ENCODE measurements at regions not wholly inside any gene's neighbourhood (a gene's known extent, or its start where the extent isn't known, plus 50 kb on each side); places are given as distances from the start of the nearest gene placed in this dataset.

GRCh38 chr14:78083837-78084236 lies 86.3 kb upstream of the NRXN3 start:
- TF ChIP-seq, protein P1, sequence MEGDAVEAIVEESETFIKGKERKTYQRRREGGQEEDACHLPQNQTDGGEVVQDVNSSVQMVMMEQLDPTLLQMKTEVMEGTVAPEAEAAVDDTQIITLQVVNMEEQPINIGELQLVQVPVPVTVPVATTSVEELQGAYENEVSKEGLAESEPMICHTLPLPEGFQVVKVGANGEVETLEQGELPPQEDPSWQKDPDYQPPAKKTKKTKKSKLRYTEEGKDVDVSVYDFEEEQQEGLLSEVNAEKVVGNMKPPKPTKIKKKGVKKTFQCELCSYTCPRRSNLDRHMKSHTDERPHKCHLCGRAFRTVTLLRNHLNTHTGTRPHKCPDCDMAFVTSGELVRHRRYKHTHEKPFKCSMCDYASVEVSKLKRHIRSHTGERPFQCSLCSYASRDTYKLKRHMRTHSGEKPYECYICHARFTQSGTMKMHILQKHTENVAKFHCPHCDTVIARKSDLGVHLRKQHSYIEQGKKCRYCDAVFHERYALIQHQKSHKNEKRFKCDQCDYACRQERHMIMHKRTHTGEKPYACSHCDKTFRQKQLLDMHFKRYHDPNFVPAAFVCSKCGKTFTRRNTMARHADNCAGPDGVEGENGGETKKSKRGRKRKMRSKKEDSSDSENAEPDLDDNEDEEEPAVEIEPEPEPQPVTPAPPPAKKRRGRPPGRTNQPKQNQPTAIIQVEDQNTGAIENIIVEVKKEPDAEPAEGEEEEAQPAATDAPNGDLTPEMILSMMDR (IDR thresholded peaks at IDR 0.05), result no peak
- no peak for TF ChIP-seq RFX5 (IDR thresholded peaks at IDR 0.05; ENCODE audit: low read length)
- TF ChIP-seq, protein P2, sequence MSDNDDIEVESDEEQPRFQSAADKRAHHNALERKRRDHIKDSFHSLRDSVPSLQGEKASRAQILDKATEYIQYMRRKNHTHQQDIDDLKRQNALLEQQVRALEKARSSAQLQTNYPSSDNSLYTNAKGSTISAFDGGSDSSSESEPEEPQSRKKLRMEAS (IDR thresholded peaks at IDR 0.05; ENCODE audit: low read depth), result no peak
- no peak for TF ChIP-seq JUND (IDR thresholded peaks at IDR 0.05)
- TF ChIP-seq, protein P3, sequence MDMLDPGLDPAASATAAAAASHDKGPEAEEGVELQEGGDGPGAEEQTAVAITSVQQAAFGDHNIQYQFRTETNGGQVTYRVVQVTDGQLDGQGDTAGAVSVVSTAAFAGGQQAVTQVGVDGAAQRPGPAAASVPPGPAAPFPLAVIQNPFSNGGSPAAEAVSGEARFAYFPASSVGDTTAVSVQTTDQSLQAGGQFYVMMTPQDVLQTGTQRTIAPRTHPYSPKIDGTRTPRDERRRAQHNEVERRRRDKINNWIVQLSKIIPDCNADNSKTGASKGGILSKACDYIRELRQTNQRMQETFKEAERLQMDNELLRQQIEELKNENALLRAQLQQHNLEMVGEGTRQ (IDR thresholded peaks at IDR 0.05; ENCODE audit: borderline replicate concordance, low read depth, low read length), result no peak
- no peak for TF ChIP-seq SIN3A (IDR thresholded peaks at IDR 0.05; ENCODE audit: borderline replicate concordance, low read depth, low read length)
- no peak for TF ChIP-seq TAF1 (IDR thresholded peaks at IDR 0.05; ENCODE audit: borderline replicate concordance, low read depth, low read length)
- no peak for TF ChIP-seq MXI1 (IDR thresholded peaks at IDR 0.05; ENCODE audit: low read depth, low read length)
- no peak for TF ChIP-seq RCOR1 (IDR thresholded peaks at IDR 0.05; ENCODE audit: low read length)
- TF ChIP-seq ELF1 (IDR thresholded peaks at IDR 0.05), result no peak
- TF ChIP-seq EZH2phosphoT487 (IDR thresholded peaks at IDR 0.05; ENCODE audit: borderline replicate concordance, low read depth), result no peak
